NB4 (cell line): ENCODE measurements at regions not wholly inside any gene's neighbourhood (a gene's known extent, or its start where the extent isn't known, plus 50 kb on each side); places are given as distances from the start of the nearest gene placed in this dataset.

Experiments used
- DNase-seq: peaks from one replicate; pipeline ENCODE4 v3.0.0; 2010; ENCODE audit warnings: low read depth
- H3K4me3 ChIP-seq: one replicate; pipeline ENCODE4 v1.5.1; 2011; ENCODE audit warnings: mild to moderate bottlenecking, low read depth, low read length, moderate library complexity
- CTCF ChIP-seq: IDR thresholded peaks from one replicate; pipeline ENCODE4 v1.5.1; 2012; ENCODE audit warnings: low read depth, low read length
- MAX ChIP-seq: IDR thresholded peaks from 2 replicates; pipeline ENCODE4 v1.6.1; 2011; ENCODE audit warnings: low read depth, low read length
- MYC ChIP-seq: IDR thresholded peaks from 2 replicates; pipeline ENCODE4 v1.6.1; 2011; ENCODE audit warnings: low read depth, low read length
- POLR2A ChIP-seq: IDR thresholded peaks from 2 replicates; pipeline ENCODE4 v1.6.1; 2011; ENCODE audit warnings: mild to moderate bottlenecking; ENCODE audit not compliant: insufficient read length; ENCODE audit errors: extremely low read depth

GRCh38 chr14:53462931-53463778 lies 310.0 kb upstream of the DDHD1 start:
- H3K4me3 ChIP-seq: no peak overlapping the region
- TF ChIP-seq POLR2A (no peak), MAX (no peak), CTCF (no peak), MYC (no peak)
- no peak for DNase-seq

GRCh38 chr14:53461858-53462257 lies 308.7 kb upstream of the DDHD1 start:
- TF ChIP-seq MAX: no peak
- no peak for DNase-seq
- H3K4me3 ChIP-seq: no peak overlapping the region

DNA sequence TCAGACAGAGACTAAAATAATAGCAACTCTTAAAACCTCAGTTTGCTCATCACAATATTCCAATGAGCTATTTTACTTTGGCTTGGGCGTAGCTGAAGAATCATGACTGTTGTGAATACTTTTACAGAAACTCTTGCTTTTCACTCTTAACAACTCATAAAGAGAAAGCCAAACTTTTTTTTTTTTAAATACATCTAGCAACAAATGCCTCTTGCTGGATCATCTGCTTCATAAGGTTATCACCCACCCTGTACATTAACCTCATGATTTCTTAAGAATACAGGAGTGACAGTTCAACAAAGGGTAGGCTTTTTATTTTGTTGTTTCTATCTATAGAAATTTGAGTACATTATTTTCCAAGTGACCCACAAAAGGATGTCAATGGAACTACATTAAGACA lies 307.4 kb upstream of the DDHD1 start:
- DNase-seq: no peak
- H3K4me3 ChIP-seq: no peak overlapping the region
- TF ChIP-seq CTCF (no peak), MAX (no peak), POLR2A (no peak), MYC (no peak)

GRCh38 chr14:53458368-53458814 lies 305.3 kb upstream of the DDHD1 start:
- H3K4me3 ChIP-seq: no peak overlapping the region
- TF ChIP-seq MAX (no peak), POLR2A (no peak), CTCF (no peak), MYC (no peak)
- DNase-seq: no peak

- DNase-seq: no peak
- TF ChIP-seq CTCF (no peak), POLR2A (no peak), MYC (no peak)
Measured at GRCh38 chr14:53456931-53457330, 303.8 kb upstream of the DDHD1 start.

DNA sequence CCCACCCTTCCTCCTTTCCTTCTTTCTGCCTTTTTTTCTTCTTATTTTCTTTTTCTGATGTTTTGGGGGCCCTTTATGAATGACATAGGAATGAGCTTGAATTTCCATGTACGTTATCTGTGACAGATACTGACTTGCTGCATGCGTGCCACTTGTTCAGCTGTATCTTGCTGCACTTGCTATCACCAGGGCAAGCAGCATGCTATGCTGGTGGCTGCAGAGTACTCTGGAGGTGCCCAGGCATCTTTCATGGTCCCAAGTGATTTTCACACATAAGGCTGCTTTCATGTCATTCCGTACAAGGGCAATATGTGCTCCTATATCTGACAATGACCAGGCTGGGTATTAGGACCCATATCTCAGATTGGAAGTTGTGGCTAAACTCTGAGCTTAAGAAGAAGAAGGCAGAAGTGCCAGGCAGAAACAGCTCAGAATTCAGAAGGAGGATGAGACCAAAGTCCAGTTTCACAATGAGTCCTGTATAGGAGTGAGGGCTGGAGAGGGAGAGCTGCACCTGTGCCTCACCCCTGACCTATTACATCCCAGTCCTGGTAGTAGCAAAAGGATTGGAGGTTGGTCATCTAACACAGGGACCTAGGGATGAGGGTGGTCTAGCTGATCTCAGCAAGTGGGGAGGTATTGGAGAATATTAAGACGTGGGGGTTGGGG lies 299.0 kb upstream of the DDHD1 start:
- TF ChIP-seq CTCF: no peak
- TF ChIP-seq MAX: no peak
- TF ChIP-seq MYC: no peak
- no peak for TF ChIP-seq POLR2A
- no peak for DNase-seq
- H3K4me3 ChIP-seq: no peak overlapping the region

More at GRCh38 chr14:53456931-53457330, 303.8 kb upstream of the DDHD1 start:
- no peak overlapping the region for H3K4me3 ChIP-seq
